GM12878 (cell line): ENCODE measurements at regions not wholly inside any gene's neighbourhood (a gene's known extent, or its start where the extent isn't known, plus 50 kb on each side); places are given as distances from the start of the nearest gene placed in this dataset.

Experiments
- ATAC-seq: fragments of 200-7000 bp; cut with Tn5 transposase; 3 replicates; pipeline ENCODE4 v1.9.1; 2020; ENCODE audit warnings: mild to moderate bottlenecking, moderate library complexity
- BruUV-seq: library from RNA; stranded (reverse); fragments of 400-500 nt; replicated peaks from 2 replicates; lab custom pipeline; 2021; lab: Mats Ljungman, UMichigan
- CTCF ChIA-PET: fragments of 300-600 bp; sonication (Branson Sonifier 250); formaldehyde crosslinking; extraction: SDS; loops from one replicate; lab custom pipeline; 2021; ENCODE audit warnings: inconsistent platforms; lab: Yijun Ruan, JAX
- POLR2A ChIA-PET: fragments of 350-600 bp; formaldehyde crosslinking; extraction: SDS; loops from one replicate; lab custom pipeline; 2021; ENCODE audit warnings: inconsistent platforms; lab: Charles Lee
- RAD21 ChIA-PET: fragments of 300-600 bp; sonication (Branson Sonifier 250); formaldehyde crosslinking; loops from one replicate; lab custom pipeline; 2023; ENCODE audit warnings: antibody characterized with exemption; ENCODE audit not compliant: unreplicated experiment; lab: Charles Lee
- SMC1A ChIA-PET: fragments of 300-600 bp; sonication (Branson Sonifier 250); formaldehyde crosslinking; loops from one replicate; lab custom pipeline; 2023; ENCODE audit not compliant: unreplicated experiment, uncharacterized antibody; lab: Charles Lee
- DNase-seq: peaks from one replicate; pipeline ENCODE4 v3.0.0-alpha.2; 2011; ENCODE audit warnings: low read depth, low spot score
- FAIRE-seq: peaks from 3 replicates; lab custom pipeline; 2011; peaks lifted over from hg19 to GRCh38; lab: Jason Lieb, UNC
- H2AFZ ChIP-seq: 2 replicates; pipeline ENCODE4 v1.6.0; 2011; ENCODE audit warnings: low read depth, low read length, control low read depth; ENCODE audit not compliant: control insufficient read depth
- H3K27ac ChIP-seq: 2 replicates; pipeline ENCODE4 v1.5.1; 2011; ENCODE audit warnings: control low read depth; ENCODE audit not compliant: control insufficient read depth, insufficient read depth
- H3K27me3 ChIP-seq, 2 experiments: replicated peaks in 1 of 2; 2 replicates each; pipeline versions ENCODE4 v1.6.0 to v1.6.1; 2011; ENCODE audit warnings: low read length in 1 of 2; ENCODE audit not compliant: control insufficient read depth in 2 of 2, insufficient read depth in 2 of 2
- H3K36me3 ChIP-seq, 2 experiments: 2 replicates each; pipeline ENCODE4 v1.5.1; 2011; ENCODE audit warnings: low read length in 1 of 2; ENCODE audit not compliant: control insufficient read depth in 2 of 2, insufficient read depth in 2 of 2
- H3K4me1 ChIP-seq: 2 replicates; pipeline ENCODE4 v1.6.1; 2011; ENCODE audit warnings: mild to moderate bottlenecking, low read length, moderate library complexity, mixed read lengths; ENCODE audit not compliant: control insufficient read depth, insufficient read depth
- H3K4me2 ChIP-seq: 2 replicates; pipeline ENCODE4 v1.6.0; 2011; ENCODE audit warnings: control low read depth; ENCODE audit not compliant: control insufficient read depth, insufficient read depth
- H3K4me3 ChIP-seq: fragments of 200-600 bp; sonication (generic); 2 replicates; pipeline ENCODE4 v1.5.1; 2016
- H3K79me2 ChIP-seq: 2 replicates; pipeline ENCODE4 v1.6.0; 2011; ENCODE audit warnings: low read length; ENCODE audit not compliant: control insufficient read depth, insufficient read depth
- H3K9ac ChIP-seq: 2 replicates; pipeline ENCODE4 v1.8.0; 2011; ENCODE audit warnings: low read length, control low read depth, mixed read lengths; ENCODE audit not compliant: control insufficient read depth, insufficient read depth
- H3K9me3 ChIP-seq: replicated peaks from 3 replicates; pipeline ENCODE4 v1.5.1; 2011; ENCODE audit warnings: mild to moderate bottlenecking, low read length; ENCODE audit not compliant: control insufficient read depth, insufficient read depth
- H4K20me1 ChIP-seq: 2 replicates; pipeline ENCODE4 v1.6.0; 2011; ENCODE audit not compliant: control insufficient read depth, insufficient read depth
- TAF1 ChIP-seq: IDR thresholded peaks from 2 replicates; pipeline ENCODE4 v1.6.1; 2011; ENCODE audit warnings: mild to moderate bottlenecking, low read depth, low read length, borderline replicate concordance
- TCF7 ChIP-seq: IDR thresholded peaks from 2 replicates; pipeline ENCODE4 v1.6.1; 2014; ENCODE audit warnings: antibody characterized with exemption, borderline replicate concordance
- WGBS: methylation state at CpG from one replicate; pipeline ENCODE4 v1.1.6; 2016; ENCODE audit warnings: low lambda C conversion rate; ENCODE audit not compliant: insufficient replicate concordance, insufficient coverage; ENCODE audit errors: missing lambda C conversion rate; 5-methylcytosine and 5-hydroxymethylcytosine counted together
- in situ Hi-C: fragments of 300-500 bp; cut with MboI; formaldehyde crosslinking; loops from 9 replicates; pipeline ENCODE4 v1.14.3; 2018; ENCODE audit warnings: mixed read lengths
- intact Hi-C: fragments of 100-400 bp; cut with micrococcal nuclease; formaldehyde crosslinking; loops from one replicate; pipeline ENCODE4 v1.14.2; 2022; ENCODE audit not compliant: unreplicated experiment
- TF ChIP-seq, protein P1 (sequence below): IDR thresholded peaks from 2 replicates; pipeline ENCODE4 v1.6.1; 2012; ENCODE audit warnings: improper control_type of control experiment, low read depth, low read length; ENCODE audit not compliant: insufficient replicate concordance

DNA sequence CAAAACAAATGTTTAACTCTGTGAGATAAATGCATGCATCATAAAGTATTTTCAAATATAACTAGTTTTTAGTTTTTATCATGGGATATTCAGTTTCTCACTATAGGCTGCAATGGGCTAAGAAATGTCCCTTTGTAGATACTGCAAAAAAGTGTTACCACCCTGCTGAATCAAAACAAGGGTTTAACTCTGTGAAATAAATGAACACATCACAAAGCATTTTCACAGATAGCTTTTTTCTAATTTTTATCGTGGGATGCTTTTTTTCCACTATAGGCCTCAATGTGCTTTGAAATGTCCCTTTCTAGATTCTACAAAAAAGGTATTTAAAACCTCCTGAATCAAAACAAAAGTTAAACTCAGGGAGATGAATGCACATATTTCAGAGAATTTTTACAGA, 541.1 kb downstream of the KCNJ18 start (continued):
- TF ChIP-seq TAF1, result no peak

DNA sequence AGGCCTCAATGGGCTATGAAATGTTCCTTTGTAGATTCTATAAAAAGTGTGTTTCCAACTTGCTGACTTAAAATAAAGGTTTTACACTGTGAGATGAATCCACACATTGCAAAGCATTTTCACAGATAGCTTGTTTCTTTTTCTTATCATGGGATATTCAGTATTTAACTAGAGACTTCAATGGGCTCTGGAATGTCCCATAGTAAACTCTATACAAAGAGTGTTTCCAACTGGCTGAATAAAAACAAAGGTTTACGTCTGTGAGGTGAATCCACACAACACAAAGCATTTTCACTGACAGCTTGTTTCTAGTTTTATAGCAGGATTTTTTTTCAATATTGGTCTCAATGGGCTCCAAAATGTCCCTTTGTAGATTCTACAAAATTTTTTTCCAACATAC, 550.1 kb downstream of the KCNJ18 start:
- H3K4me3 ChIP-seq, result no peak overlapping the region
- H2AFZ ChIP-seq, result no peak overlapping the region
- BruUV-seq, result no TSS peak
- ChIA-PET POLR2A (no interaction called here), SMC1A (no interaction called here), RAD21 (no interaction called here), CTCF (no interaction called here)
- no peak for TF ChIP-seq TCF7
- TF ChIP-seq, protein P1, sequence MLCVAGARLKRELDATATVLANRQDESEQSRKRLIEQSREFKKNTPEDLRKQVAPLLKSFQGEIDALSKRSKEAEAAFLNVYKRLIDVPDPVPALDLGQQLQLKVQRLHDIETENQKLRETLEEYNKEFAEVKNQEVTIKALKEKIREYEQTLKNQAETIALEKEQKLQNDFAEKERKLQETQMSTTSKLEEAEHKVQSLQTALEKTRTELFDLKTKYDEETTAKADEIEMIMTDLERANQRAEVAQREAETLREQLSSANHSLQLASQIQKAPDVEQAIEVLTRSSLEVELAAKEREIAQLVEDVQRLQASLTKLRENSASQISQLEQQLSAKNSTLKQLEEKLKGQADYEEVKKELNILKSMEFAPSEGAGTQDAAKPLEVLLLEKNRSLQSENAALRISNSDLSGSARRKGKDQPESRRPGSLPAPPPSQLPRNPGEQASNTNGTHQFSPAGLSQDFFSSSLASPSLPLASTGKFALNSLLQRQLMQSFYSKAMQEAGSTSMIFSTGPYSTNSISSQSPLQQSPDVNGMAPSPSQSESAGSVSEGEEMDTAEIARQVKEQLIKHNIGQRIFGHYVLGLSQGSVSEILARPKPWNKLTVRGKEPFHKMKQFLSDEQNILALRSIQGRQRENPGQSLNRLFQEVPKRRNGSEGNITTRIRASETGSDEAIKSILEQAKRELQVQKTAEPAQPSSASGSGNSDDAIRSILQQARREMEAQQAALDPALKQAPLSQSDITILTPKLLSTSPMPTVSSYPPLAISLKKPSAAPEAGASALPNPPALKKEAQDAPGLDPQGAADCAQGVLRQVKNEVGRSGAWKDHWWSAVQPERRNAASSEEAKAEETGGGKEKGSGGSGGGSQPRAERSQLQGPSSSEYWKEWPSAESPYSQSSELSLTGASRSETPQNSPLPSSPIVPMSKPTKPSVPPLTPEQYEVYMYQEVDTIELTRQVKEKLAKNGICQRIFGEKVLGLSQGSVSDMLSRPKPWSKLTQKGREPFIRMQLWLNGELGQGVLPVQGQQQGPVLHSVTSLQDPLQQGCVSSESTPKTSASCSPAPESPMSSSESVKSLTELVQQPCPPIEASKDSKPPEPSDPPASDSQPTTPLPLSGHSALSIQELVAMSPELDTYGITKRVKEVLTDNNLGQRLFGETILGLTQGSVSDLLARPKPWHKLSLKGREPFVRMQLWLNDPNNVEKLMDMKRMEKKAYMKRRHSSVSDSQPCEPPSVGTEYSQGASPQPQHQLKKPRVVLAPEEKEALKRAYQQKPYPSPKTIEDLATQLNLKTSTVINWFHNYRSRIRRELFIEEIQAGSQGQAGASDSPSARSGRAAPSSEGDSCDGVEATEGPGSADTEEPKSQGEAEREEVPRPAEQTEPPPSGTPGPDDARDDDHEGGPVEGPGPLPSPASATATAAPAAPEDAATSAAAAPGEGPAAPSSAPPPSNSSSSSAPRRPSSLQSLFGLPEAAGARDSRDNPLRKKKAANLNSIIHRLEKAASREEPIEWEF, result no peak
- H3K36me3 ChIP-seq, result no peaks in the 10 kb centered on the region
- no peak overlapping the region for H3K9ac ChIP-seq
- H3K27me3 ChIP-seq, result no peaks in the 10 kb centered on the region
- no peak overlapping the region for H3K27ac ChIP-seq
- no peak for DNase-seq
- intact Hi-C loops, result no loop called here
- no peak overlapping the region for H3K4me2 ChIP-seq
- WGBS, result 28% methylated on average over 1 of the region's 1 CpG
- ATAC-seq, result no peak
- H3K4me1 ChIP-seq, result no peaks in the 10 kb centered on the region
- no peaks in the 10 kb centered on the region; the same call in 2 of the 3 replicates for H3K9me3 ChIP-seq
- FAIRE-seq, result no peak
- no peaks in the 10 kb centered on the region for H3K79me2 ChIP-seq
- in situ Hi-C loops, result no loop called here
- H4K20me1 ChIP-seq, result no peaks in the 10 kb centered on the region
